ENCODE measurements at regions not wholly inside any gene's neighbourhood (a gene's known extent, or its start where the extent isn't known, plus 50 kb on each side); places are given as distances from the start of the nearest gene placed in this dataset.
"Not testable (repeated sequence)": the region's sequence is repeated elsewhere in the genome, so short reads cannot be mapped to it uniquely, and the experiment has no call there.

- Histone ChIP-seq H3K4me3 (ENCODE audit: control insufficient read depth in 1 of 7, extremely low read depth in 1 of 7, insufficient read depth in 4 of 7, low read depth in 2 of 7, low read length in 6 of 7) (peak overlapping the region in 2 of 7 experiments; percentile 13 to 21), H3K9me3 (ENCODE audit: control extremely low read depth in 1 of 5, control insufficient read depth in 4 of 5, insufficient read depth in 2 of 5, low read depth in 1 of 5, low read length in 4 of 5) (no peaks in the 10 kb centered on the region), H3K27ac (ENCODE audit: insufficient read depth in 1 of 2, low read depth in 1 of 2, low read length in 2 of 2, poor library complexity in 1 of 2, severe bottlenecking in 2 of 2) (peak overlapping the region in 1 of 2 experiments; percentile 52), H3K36me3 (ENCODE audit: control insufficient read depth in 4 of 4, insufficient read depth in 4 of 4, low read length in 3 of 4) (no peaks in the 10 kb centered on the region), H3K27me3 (replicated peaks in 2 of 5; ENCODE audit: control insufficient read depth in 4 of 5, insufficient read depth in 5 of 5, low read length in 4 of 5) (no peaks in the 10 kb centered on the region), H3K4me1 (ENCODE audit: control extremely low read depth in 1 of 4, control insufficient read depth in 4 of 4, insufficient read depth in 4 of 4, low read length in 3 of 4) (peaks cover 26 to 61% (median 43%) of the 10 kb centered on the region in 4 experiments)
- CTCF ChIA-PET: no interaction called here
- DNase-seq: peak; percentile 60 to 84 (median 79)
- 59% methylated on average over 9 of the region's 9 CpGs for WGBS (ENCODE audit: insufficient coverage)
- POLR2A ChIA-PET: interaction anchor here (0.6 kb wide), 1 partner anchor 15 kb away, joined by 3 read pairs; no protein-coding TSS in a partner anchor
Observed at GRCh38 chr1:234851450-234852438, 241.8 kb upstream of the IRF2BP2 start.

GRCh38 chr1:234849832-234850231 lies 239.9 kb upstream of the IRF2BP2 start:
- peaks cover 34 to 69% (median 52%) of the 10 kb centered on the region in 4 experiments for H3K4me1 ChIP-seq (ENCODE audit: control extremely low read depth in 1 of 4, control insufficient read depth in 4 of 4, insufficient read depth in 4 of 4, low read length in 3 of 4)
- no peaks in the 10 kb centered on the region for H3K27me3 ChIP-seq (replicated peaks in 2 of 5; ENCODE audit: control insufficient read depth in 4 of 5, insufficient read depth in 5 of 5, low read length in 4 of 5)
- peak in 2 of 3 donors; percentile 71 to 79 for DNase-seq
- CTCF ChIA-PET: interaction anchor here (0.8 to 1.9 kb wide), 10 partner anchors 9 to 363 kb away, joined by 3 to 5 read pairs (median 4); no protein-coding TSS in a partner anchor
- H3K36me3 ChIP-seq (ENCODE audit: control insufficient read depth in 4 of 4, insufficient read depth in 4 of 4, low read length in 3 of 4): no peaks in the 10 kb centered on the region
- H3K27ac ChIP-seq (ENCODE audit: insufficient read depth in 1 of 2, low read depth in 1 of 2, low read length in 2 of 2, poor library complexity in 1 of 2, severe bottlenecking in 2 of 2): peak overlapping the region; percentile 17 to 63
- POLR2A ChIA-PET: interaction anchor here (0.6 to 1.4 kb wide), 2 partner anchors 113 to 162 kb away, joined by 4 to 6 read pairs; no protein-coding TSS in a partner anchor
- no peak overlapping the region for H3K4me3 ChIP-seq (ENCODE audit: control insufficient read depth in 1 of 7, extremely low read depth in 1 of 7, insufficient read depth in 4 of 7, low read depth in 2 of 7, low read length in 6 of 7)
- H3K9me3 ChIP-seq (ENCODE audit: control extremely low read depth in 1 of 5, control insufficient read depth in 4 of 5, insufficient read depth in 2 of 5, low read depth in 1 of 5, low read length in 4 of 5): no peaks in the 10 kb centered on the region
- WGBS (ENCODE audit: insufficient coverage): 81% methylated on average over 8 of the region's 8 CpGs

GRCh38 chr1:234848972-234849649 lies 239.1 kb upstream of the IRF2BP2 start:
- DNase-seq: peak; percentile 74 to 95 (median 94)
- ChIA-PET CTCF (interaction anchor here (0.9 to 1.9 kb wide), 4 partner anchors 8 to 362 kb away, joined by 3 to 4 read pairs (median 3); no protein-coding TSS in a partner anchor), POLR2A (no interaction called here)
- H3K36me3 ChIP-seq (ENCODE audit: control insufficient read depth in 4 of 4, insufficient read depth in 4 of 4, low read length in 3 of 4): no peaks in the 10 kb centered on the region
- no peak overlapping the region for H3K4me3 ChIP-seq (ENCODE audit: control insufficient read depth in 1 of 7, extremely low read depth in 1 of 7, insufficient read depth in 4 of 7, low read depth in 2 of 7, low read length in 6 of 7)
- WGBS (ENCODE audit: insufficient coverage): 20% methylated on average over 3 of the region's 6 CpGs
- H3K27me3 ChIP-seq (replicated peaks in 2 of 5; ENCODE audit: control insufficient read depth in 4 of 5, insufficient read depth in 5 of 5, low read length in 4 of 5): no peaks in the 10 kb centered on the region
- peaks cover 40 to 69% (median 57%) of the 10 kb centered on the region in 4 experiments for H3K4me1 ChIP-seq (ENCODE audit: control extremely low read depth in 1 of 4, control insufficient read depth in 4 of 4, insufficient read depth in 4 of 4, low read length in 3 of 4)
- no peaks in the 10 kb centered on the region for H3K9me3 ChIP-seq (ENCODE audit: control extremely low read depth in 1 of 5, control insufficient read depth in 4 of 5, insufficient read depth in 2 of 5, low read depth in 1 of 5, low read length in 4 of 5)
- H3K27ac ChIP-seq (ENCODE audit: insufficient read depth in 1 of 2, low read depth in 1 of 2, low read length in 2 of 2, poor library complexity in 1 of 2, severe bottlenecking in 2 of 2): peak overlapping the region; percentile 25 to 63

- POLR2A ChIA-PET; DNase-seq; H3K27ac ChIP-seq (ENCODE audit: insufficient read depth in 1 of 2, low read depth in 1 of 2, low read length in 2 of 2, poor library complexity in 1 of 2, severe bottlenecking in 2 of 2); H3K36me3 ChIP-seq (ENCODE audit: control insufficient read depth in 4 of 4, insufficient read depth in 4 of 4, low read length in 3 of 4); H3K27me3 ChIP-seq (replicated peaks in 2 of 5; ENCODE audit: control insufficient read depth in 4 of 5, insufficient read depth in 5 of 5, low read length in 4 of 5); H3K9me3 ChIP-seq (ENCODE audit: control extremely low read depth in 1 of 5, control insufficient read depth in 4 of 5, insufficient read depth in 2 of 5, low read depth in 1 of 5, low read length in 4 of 5); H3K4me3 ChIP-seq (ENCODE audit: control insufficient read depth in 1 of 7, extremely low read depth in 1 of 7, insufficient read depth in 4 of 7, low read depth in 2 of 7, low read length in 6 of 7): not testable (repeated sequence)
- WGBS (ENCODE audit: insufficient coverage): 100% methylated on average over 1 of the region's 2 CpGs
- CTCF ChIA-PET: interaction anchor here (1.2 to 1.6 kb wide), 3 partner anchors 8 to 10 kb away, joined by 3 to 5 read pairs (median 4); no protein-coding TSS in a partner anchor
- H3K4me1 ChIP-seq (ENCODE audit: control extremely low read depth in 1 of 4, control insufficient read depth in 4 of 4, insufficient read depth in 4 of 4, low read length in 3 of 4): peaks cover 51 to 78% (median 69%) of the 10 kb centered on the region in 4 experiments
Observed at GRCh38 chr1:234846813-234847212, 236.8 kb upstream of the IRF2BP2 start.

GRCh38 chr1:234845836-234846235 lies 235.9 kb upstream of the IRF2BP2 start:
- H3K36me3 ChIP-seq (ENCODE audit: control insufficient read depth in 4 of 4, insufficient read depth in 4 of 4, low read length in 3 of 4): no peaks in the 10 kb centered on the region
- H3K4me1 ChIP-seq (ENCODE audit: control extremely low read depth in 1 of 4, control insufficient read depth in 4 of 4, insufficient read depth in 4 of 4, low read length in 3 of 4): peaks cover 53 to 78% (median 66%) of the 10 kb centered on the region in 4 experiments
- H3K27me3 ChIP-seq (replicated peaks in 2 of 5; ENCODE audit: control insufficient read depth in 4 of 5, insufficient read depth in 5 of 5, low read length in 4 of 5): no peaks in the 10 kb centered on the region
- H3K27ac ChIP-seq (ENCODE audit: insufficient read depth in 1 of 2, low read depth in 1 of 2, low read length in 2 of 2, poor library complexity in 1 of 2, severe bottlenecking in 2 of 2): no peak overlapping the region
- H3K4me3 ChIP-seq (ENCODE audit: control insufficient read depth in 1 of 7, extremely low read depth in 1 of 7, insufficient read depth in 4 of 7, low read depth in 2 of 7, low read length in 6 of 7): no peak overlapping the region
- no peaks in the 10 kb centered on the region for H3K9me3 ChIP-seq (ENCODE audit: control extremely low read depth in 1 of 5, control insufficient read depth in 4 of 5, insufficient read depth in 2 of 5, low read depth in 1 of 5, low read length in 4 of 5)
- 100% methylated on average over 1 of the region's 2 CpGs for WGBS (ENCODE audit: insufficient coverage)
- DNase-seq: no peak
- ChIA-PET CTCF (interaction anchor here (0.7 to 2.4 kb wide), 9 partner anchors 10 to 236 kb away, joined by 3 to 6 read pairs (median 3); partner anchors contain the start of gene IRF2BP2), POLR2A (no interaction called here)

- no peaks in the 10 kb centered on the region for H3K9me3 ChIP-seq (ENCODE audit: control extremely low read depth in 1 of 5, control insufficient read depth in 4 of 5, insufficient read depth in 2 of 5, low read depth in 1 of 5, low read length in 4 of 5)
- 63% methylated on average over 4 of the region's 5 CpGs for WGBS (ENCODE audit: insufficient coverage)
- no peak for DNase-seq
- H3K4me3 ChIP-seq (ENCODE audit: control insufficient read depth in 1 of 7, extremely low read depth in 1 of 7, insufficient read depth in 4 of 7, low read depth in 2 of 7, low read length in 6 of 7): no peak overlapping the region
- peaks cover 53 to 79% (median 63%) of the 10 kb centered on the region in 4 experiments for H3K4me1 ChIP-seq (ENCODE audit: control extremely low read depth in 1 of 4, control insufficient read depth in 4 of 4, insufficient read depth in 4 of 4, low read length in 3 of 4)
- H3K27me3 ChIP-seq (replicated peaks in 2 of 5; ENCODE audit: control insufficient read depth in 4 of 5, insufficient read depth in 5 of 5, low read length in 4 of 5): no peaks in the 10 kb centered on the region
- H3K27ac ChIP-seq (ENCODE audit: insufficient read depth in 1 of 2, low read depth in 1 of 2, low read length in 2 of 2, poor library complexity in 1 of 2, severe bottlenecking in 2 of 2): peak overlapping the region; percentile 9 to 52
- H3K36me3 ChIP-seq (ENCODE audit: control insufficient read depth in 4 of 4, insufficient read depth in 4 of 4, low read length in 3 of 4): no peaks in the 10 kb centered on the region
- ChIA-PET CTCF (interaction anchor here (0.8 to 2.4 kb wide), 14 partner anchors 10 to 238 kb away, joined by 3 to 6 read pairs (median 3); partner anchors contain the start of gene IRF2BP2), POLR2A (interaction anchor here (0.7 kb wide), 2 partner anchors 121 to 659 kb away, joined by 3 to 5 read pairs; no protein-coding TSS in a partner anchor)
Observed at GRCh38 chr1:234845097-234845660, 235.2 kb upstream of the IRF2BP2 start.
